ENCODE measurements at regions not wholly inside any gene's neighbourhood (a gene's known extent, or its start where the extent isn't known, plus 50 kb on each side); places are given as distances from the start of the nearest gene placed in this dataset.

- TF ChIP-seq CTCF (IDR thresholded peaks at IDR 0.05 in 4 of 5, conservative IDR thresholded peaks at IDR 0.05 in 1 of 5) (no peak), POLR2A (IDR thresholded peaks at IDR 0.05) (no peak)
Observed at GRCh38 chr12:41932470-41932991, 212.1 kb downstream of the GXYLT1 start.

Data from gastrocnemius medialis (tissue), 4 donors.